SK-N-SH treated with all-trans-retinoic acid at 6 μM for 48 hours (cell line): ENCODE measurements at regions not wholly inside any gene's neighbourhood (a gene's known extent, or its start where the extent isn't known, plus 50 kb on each side); places are given as distances from the start of the nearest gene placed in this dataset.
A peak's percentile ranks its signal among the peaks of the same experiment; 100 is the strongest.

ENCODE experiments used
- ATAC-seq: fragments of 200-7000 bp; cut with Tn5 transposase; 3 replicates; pipeline ENCODE4 v1.9.1; 2020; ENCODE audit warnings: mild to moderate bottlenecking, moderate library complexity
- ARNTL ChIP-seq: fragments of 450-650 bp; formaldehyde crosslinking; IDR thresholded peaks from 2 replicates; pipeline ENCODE4 v1.5.0; 2020; ENCODE audit warnings: low read depth, mild to moderate bottlenecking, moderate library complexity, borderline replicate concordance
- BACH2 ChIP-seq: fragments of 250-450 bp; sonication (Bioruptor Pico); IDR thresholded peaks from 2 replicates; pipeline ENCODE4 v1.9.0; 2021; ENCODE audit warnings: mild to moderate bottlenecking, borderline replicate concordance
- CSDC2 ChIP-seq: fragments of 250-450 bp; sonication (Bioruptor Pico); IDR thresholded peaks from 2 replicates; pipeline ENCODE4 v1.5.0; 2020; ENCODE audit warnings: mild to moderate bottlenecking, moderate library complexity
- ESRRG ChIP-seq: fragments of 250-450 bp; sonication (Bioruptor Pico); IDR thresholded peaks from 2 replicates; pipeline ENCODE4 v1.6.1; 2021; ENCODE audit warnings: mild to moderate bottlenecking
- GLIS3 ChIP-seq: fragments of 250-450 bp; sonication (Bioruptor Pico); IDR thresholded peaks from 2 replicates; pipeline ENCODE4 v1.5.0; 2020; ENCODE audit warnings: mild to moderate bottlenecking, moderate library complexity
- ISL1 ChIP-seq: fragments of 250-450 bp; sonication (Bioruptor Pico); IDR thresholded peaks from 2 replicates; pipeline ENCODE4 v2.1.2; 2022; ENCODE audit warnings: mild to moderate bottlenecking, moderate library complexity
- OSR1 ChIP-seq: fragments of 250-450 bp; sonication (Bioruptor Pico); IDR thresholded peaks from 2 replicates; pipeline ENCODE4 v1.8.0; 2022; ENCODE audit warnings: moderate library complexity, mild to moderate bottlenecking, inconsistent platforms
- PPARA ChIP-seq: fragments of 250-450 bp; sonication (Bioruptor Pico); IDR thresholded peaks from 2 replicates; pipeline ENCODE4 v1.5.0; 2020; ENCODE audit warnings: mild to moderate bottlenecking, borderline replicate concordance
- RARB ChIP-seq: fragments of 250-450 bp; sonication (Bioruptor Pico); IDR thresholded peaks from 2 replicates; pipeline ENCODE4 v1.8.0; 2021; ENCODE audit warnings: mild to moderate bottlenecking, moderate library complexity
- SNAI2 ChIP-seq: fragments of 250-450 bp; sonication (Bioruptor Pico); IDR thresholded peaks from 2 replicates; pipeline ENCODE4 v1.5.0; 2020; ENCODE audit warnings: mild to moderate bottlenecking, moderate library complexity
- TCF4 ChIP-seq: fragments of 250-450 bp; sonication (Bioruptor Pico); IDR thresholded peaks from 2 replicates; pipeline ENCODE4 v1.8.0; 2021; ENCODE audit warnings: mild to moderate bottlenecking, moderate library complexity, borderline replicate concordance
- TOX ChIP-seq: fragments of 250-450 bp; sonication (Bioruptor Pico); IDR thresholded peaks from 2 replicates; pipeline ENCODE4 v1.8.0; 2021; ENCODE audit warnings: mild to moderate bottlenecking, moderate library complexity, borderline replicate concordance
- ZC3H10 ChIP-seq: fragments of 250-450 bp; sonication (Bioruptor Pico); IDR thresholded peaks from 2 replicates; pipeline ENCODE4 v1.5.1; 2021; ENCODE audit warnings: mild to moderate bottlenecking, moderate library complexity
- ZFP3 ChIP-seq: fragments of 250-450 bp; sonication (Bioruptor Pico); IDR thresholded peaks from 2 replicates; pipeline ENCODE4 v1.5.0; 2020; ENCODE audit warnings: mild to moderate bottlenecking, moderate library complexity
- ZFP30 ChIP-seq: fragments of 450-650 bp; formaldehyde crosslinking; IDR thresholded peaks from 2 replicates; pipeline ENCODE4 v1.5.0; 2022; ENCODE audit warnings: mild to moderate bottlenecking, moderate library complexity
- ZNF70 ChIP-seq: fragments of 450-650 bp; formaldehyde crosslinking; IDR thresholded peaks from 2 replicates; pipeline ENCODE4 v1.5.0; 2020; ENCODE audit warnings: mild to moderate bottlenecking, moderate library complexity
- ZNF8 ChIP-seq: fragments of 450-650 bp; formaldehyde crosslinking; IDR thresholded peaks from 2 replicates; pipeline ENCODE4 v1.5.0; 2020; ENCODE audit warnings: mild to moderate bottlenecking, moderate library complexity
- TF ChIP-seq, protein P1 (sequence below): fragments of 250-450 bp; sonication (Bioruptor Pico); IDR thresholded peaks from 2 replicates; pipeline ENCODE4 v1.8.0; 2020; ENCODE audit warnings: mild to moderate bottlenecking, moderate library complexity, borderline replicate concordance
- TF ChIP-seq, protein P2 (sequence below): fragments of 250-450 bp; sonication (Bioruptor Pico); IDR thresholded peaks from 2 replicates; pipeline ENCODE4 v1.8.0; 2021; ENCODE audit warnings: low read depth, mild to moderate bottlenecking, moderate library complexity, borderline replicate concordance
- TF ChIP-seq, protein P3 (sequence below): fragments of 250-450 bp; sonication (Bioruptor Pico); IDR thresholded peaks from 2 replicates; pipeline ENCODE4 v1.5.1; 2020; ENCODE audit warnings: low read depth, mild to moderate bottlenecking, moderate library complexity
- TF ChIP-seq, protein P4 (sequence below): fragments of 250-450 bp; sonication (Bioruptor Pico); IDR thresholded peaks from 2 replicates; pipeline ENCODE4 v1.5.0; 2020; ENCODE audit warnings: mild to moderate bottlenecking, moderate library complexity

DNA sequence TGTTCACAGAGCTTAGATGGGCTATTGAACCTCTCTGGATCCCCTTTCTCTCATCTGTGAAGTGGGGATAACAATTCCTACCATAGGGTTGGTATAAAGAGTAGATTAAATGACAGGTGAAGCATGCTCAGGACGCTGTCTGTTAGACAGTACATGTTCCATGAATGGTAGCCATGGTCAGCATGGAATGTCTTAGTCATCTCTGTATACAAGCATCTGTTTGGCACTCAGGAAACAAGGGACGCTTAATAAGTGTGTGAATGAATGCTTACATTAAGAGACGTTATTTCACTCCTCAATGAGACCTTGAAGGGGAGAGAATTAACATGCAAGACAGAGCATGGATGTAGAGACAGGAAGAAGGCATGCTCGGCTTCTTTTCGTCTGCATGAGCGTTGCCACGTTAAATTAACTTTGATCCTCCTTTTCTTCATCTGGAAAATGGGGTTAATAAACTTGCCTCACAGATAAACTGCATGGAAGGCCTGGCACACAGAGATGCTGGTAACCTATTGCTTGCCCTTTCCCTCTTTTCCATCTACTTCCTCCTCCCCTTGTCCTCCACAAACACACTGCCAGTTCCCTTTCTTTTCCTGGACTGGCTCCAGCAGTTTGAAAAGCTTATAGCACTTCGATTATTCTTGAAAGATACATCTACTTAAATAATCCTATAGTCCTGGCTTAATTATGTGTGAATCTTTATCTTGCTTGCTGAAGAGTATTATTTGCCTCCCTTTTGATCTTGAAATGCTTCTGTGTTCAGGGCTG lies 267.2 kb upstream of the MTNR1B start:
- TF ChIP-seq ZNF8 (CRISPR knock-in tag) (no peak), BACH2 (CRISPR knock-in tag) (no peak), RARB (CRISPR knock-in tag) (no peak), ESRRG (no peak), ARNTL (no peak), TOX (CRISPR knock-in tag) (no peak), ISL1 (CRISPR knock-in tag) (no peak), TCF4 (CRISPR knock-in tag) (no peak), GLIS3 (CRISPR knock-in tag) (no peak)
- TF ChIP-seq, protein P1, sequence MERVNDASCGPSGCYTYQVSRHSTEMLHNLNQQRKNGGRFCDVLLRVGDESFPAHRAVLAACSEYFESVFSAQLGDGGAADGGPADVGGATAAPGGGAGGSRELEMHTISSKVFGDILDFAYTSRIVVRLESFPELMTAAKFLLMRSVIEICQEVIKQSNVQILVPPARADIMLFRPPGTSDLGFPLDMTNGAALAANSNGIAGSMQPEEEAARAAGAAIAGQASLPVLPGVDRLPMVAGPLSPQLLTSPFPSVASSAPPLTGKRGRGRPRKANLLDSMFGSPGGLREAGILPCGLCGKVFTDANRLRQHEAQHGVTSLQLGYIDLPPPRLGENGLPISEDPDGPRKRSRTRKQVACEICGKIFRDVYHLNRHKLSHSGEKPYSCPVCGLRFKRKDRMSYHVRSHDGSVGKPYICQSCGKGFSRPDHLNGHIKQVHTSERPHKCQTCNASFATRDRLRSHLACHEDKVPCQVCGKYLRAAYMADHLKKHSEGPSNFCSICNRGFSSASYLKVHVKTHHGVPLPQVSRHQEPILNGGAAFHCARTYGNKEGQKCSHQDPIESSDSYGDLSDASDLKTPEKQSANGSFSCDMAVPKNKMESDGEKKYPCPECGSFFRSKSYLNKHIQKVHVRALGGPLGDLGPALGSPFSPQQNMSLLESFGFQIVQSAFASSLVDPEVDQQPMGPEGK (CRISPR knock-in tag), result no peak
- ATAC-seq, result peak; percentile 35

DNA sequence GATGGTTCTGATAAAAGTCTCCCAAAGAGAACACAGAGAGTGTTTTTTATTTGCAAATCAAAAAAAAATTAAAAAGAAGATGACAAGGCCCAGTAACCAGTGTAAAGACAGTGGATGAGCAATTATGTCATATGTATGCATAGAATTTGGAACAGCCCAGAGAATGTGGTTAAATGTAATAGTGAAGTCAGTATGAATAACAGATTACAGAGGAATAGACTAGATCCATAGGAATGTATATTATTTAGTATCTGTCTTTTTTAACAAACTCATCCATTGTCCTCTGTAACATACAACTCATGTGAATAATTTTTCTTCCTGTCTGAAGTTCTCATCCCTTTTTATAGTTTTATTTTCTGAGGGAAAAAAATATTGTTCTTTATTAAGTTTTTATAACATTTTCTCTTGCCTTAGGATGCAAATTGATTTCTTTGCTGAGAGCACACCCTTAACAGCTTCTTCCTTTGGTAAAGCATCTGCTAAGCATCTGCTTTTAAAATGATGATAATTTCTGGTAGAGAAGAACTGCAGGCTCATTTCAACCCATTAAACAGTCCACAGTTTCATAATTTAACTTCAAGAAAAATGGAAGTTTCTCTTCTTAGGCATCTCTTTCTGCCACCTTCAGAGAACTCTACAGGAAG lies 266.5 kb upstream of the MTNR1B start:
- peak; percentile 55 for TF ChIP-seq ISL1 (CRISPR knock-in tag)
- TF ChIP-seq ZNF70 (CRISPR knock-in tag), result no peak
- peak; percentile 83 for ATAC-seq

DNA sequence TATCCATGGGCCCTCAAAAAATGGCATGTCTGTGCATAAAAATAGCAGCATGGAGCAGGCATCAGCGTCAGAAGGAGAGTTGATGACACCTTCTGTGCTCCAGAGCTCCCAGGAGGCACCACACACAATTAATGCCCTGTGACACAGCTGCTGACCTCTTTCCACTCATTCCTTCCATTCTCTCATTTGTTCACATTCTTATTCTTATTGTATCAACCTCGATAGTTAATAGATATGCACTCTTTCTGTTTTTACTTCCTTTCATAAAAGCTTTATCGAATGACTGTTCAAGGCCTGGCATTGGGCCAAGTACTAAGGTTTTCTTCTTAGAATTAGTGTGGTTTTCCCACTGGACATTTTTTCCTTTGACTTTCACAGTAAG lies 266.0 kb upstream of the MTNR1B start:
- TF ChIP-seq ZFP30 (CRISPR knock-in tag) (no peak), RARB (CRISPR knock-in tag) (no peak), BACH2 (CRISPR knock-in tag) (no peak), GLIS3 (CRISPR knock-in tag) (no peak), SNAI2 (no peak), ZC3H10 (CRISPR knock-in tag) (peak; percentile 47; the same call in 1 of the 2 replicates), TOX (CRISPR knock-in tag) (no peak), ZNF8 (CRISPR knock-in tag) (no peak), ZFP3 (CRISPR knock-in tag) (no peak), ISL1 (CRISPR knock-in tag) (0 out of 2 replicates have a peak, but pooled peaks have one; percentile 14)
- TF ChIP-seq, protein P1 (CRISPR knock-in tag), result no peak
- TF ChIP-seq, protein P2, sequence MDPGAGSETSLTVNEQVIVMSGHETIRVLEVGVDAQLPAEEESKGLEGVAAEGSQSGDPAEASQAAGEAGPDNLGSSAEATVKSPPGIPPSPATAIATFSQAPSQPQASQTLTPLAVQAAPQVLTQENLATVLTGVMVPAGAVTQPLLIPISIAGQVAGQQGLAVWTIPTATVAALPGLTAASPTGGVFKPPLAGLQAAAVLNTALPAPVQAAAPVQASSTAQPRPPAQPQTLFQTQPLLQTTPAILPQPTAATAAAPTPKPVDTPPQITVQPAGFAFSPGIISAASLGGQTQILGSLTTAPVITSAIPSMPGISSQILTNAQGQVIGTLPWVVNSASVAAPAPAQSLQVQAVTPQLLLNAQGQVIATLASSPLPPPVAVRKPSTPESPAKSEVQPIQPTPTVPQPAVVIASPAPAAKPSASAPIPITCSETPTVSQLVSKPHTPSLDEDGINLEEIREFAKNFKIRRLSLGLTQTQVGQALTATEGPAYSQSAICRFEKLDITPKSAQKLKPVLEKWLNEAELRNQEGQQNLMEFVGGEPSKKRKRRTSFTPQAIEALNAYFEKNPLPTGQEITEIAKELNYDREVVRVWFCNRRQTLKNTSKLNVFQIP (CRISPR knock-in tag), result no peak
- TF ChIP-seq, protein P3, sequence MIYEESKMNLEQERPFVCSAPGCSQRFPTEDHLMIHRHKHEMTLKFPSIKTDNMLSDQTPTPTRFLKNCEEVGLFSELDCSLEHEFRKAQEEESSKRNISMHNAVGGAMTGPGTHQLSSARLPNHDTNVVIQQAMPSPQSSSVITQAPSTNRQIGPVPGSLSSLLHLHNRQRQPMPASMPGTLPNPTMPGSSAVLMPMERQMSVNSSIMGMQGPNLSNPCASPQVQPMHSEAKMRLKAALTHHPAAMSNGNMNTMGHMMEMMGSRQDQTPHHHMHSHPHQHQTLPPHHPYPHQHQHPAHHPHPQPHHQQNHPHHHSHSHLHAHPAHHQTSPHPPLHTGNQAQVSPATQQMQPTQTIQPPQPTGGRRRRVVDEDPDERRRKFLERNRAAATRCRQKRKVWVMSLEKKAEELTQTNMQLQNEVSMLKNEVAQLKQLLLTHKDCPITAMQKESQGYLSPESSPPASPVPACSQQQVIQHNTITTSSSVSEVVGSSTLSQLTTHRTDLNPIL (CRISPR knock-in tag), result no peak
- ATAC-seq, result peak; percentile 63

DNA sequence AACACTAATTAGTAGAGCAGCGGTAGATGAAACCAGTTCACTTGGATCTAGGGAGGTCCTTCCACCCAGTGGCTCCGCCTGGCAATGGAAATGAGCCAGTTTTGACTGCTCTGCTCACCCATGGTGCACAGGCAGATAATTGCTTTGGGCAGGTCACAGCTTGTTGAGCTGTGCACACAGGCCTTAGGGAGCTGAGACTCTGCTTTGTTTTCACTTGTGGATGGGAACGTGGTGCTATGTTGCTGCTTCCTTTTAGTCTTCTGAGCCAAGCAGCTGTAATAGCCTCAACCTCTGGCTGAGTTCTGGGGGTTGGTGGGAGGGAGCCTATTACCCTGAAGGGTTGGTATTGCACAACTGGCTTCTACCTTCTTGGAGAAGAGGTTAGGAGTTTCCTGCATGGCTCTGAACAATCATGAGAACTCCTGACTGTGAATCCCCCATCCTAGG lies 262.3 kb upstream of the MTNR1B start:
- no peak for ATAC-seq
- no peak for TF ChIP-seq OSR1
- no peak for TF ChIP-seq ISL1 (CRISPR knock-in tag)
- TF ChIP-seq, protein P3 (CRISPR knock-in tag), result no peak
- TF ChIP-seq SNAI2, result no peak
- TF ChIP-seq ZC3H10 (CRISPR knock-in tag), result no peak
- no peak for TF ChIP-seq CSDC2 (CRISPR knock-in tag)
- TF ChIP-seq BACH2 (CRISPR knock-in tag), result no peak
- TF ChIP-seq ARNTL, result no peak
- no peak for TF ChIP-seq GLIS3 (CRISPR knock-in tag)
- no peak for TF ChIP-seq ZFP3 (CRISPR knock-in tag)
- no peak for TF ChIP-seq RARB (CRISPR knock-in tag)
- TF ChIP-seq, protein P4, sequence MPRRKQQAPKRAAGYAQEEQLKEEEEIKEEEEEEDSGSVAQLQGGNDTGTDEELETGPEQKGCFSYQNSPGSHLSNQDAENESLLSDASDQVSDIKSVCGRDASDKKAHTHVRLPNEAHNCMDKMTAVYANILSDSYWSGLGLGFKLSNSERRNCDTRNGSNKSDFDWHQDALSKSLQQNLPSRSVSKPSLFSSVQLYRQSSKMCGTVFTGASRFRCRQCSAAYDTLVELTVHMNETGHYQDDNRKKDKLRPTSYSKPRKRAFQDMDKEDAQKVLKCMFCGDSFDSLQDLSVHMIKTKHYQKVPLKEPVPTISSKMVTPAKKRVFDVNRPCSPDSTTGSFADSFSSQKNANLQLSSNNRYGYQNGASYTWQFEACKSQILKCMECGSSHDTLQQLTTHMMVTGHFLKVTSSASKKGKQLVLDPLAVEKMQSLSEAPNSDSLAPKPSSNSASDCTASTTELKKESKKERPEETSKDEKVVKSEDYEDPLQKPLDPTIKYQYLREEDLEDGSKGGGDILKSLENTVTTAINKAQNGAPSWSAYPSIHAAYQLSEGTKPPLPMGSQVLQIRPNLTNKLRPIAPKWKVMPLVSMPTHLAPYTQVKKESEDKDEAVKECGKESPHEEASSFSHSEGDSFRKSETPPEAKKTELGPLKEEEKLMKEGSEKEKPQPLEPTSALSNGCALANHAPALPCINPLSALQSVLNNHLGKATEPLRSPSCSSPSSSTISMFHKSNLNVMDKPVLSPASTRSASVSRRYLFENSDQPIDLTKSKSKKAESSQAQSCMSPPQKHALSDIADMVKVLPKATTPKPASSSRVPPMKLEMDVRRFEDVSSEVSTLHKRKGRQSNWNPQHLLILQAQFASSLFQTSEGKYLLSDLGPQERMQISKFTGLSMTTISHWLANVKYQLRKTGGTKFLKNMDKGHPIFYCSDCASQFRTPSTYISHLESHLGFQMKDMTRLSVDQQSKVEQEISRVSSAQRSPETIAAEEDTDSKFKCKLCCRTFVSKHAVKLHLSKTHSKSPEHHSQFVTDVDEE (CRISPR knock-in tag), result no peak
- TF ChIP-seq PPARA (CRISPR knock-in tag), result no peak
